KBM-7 (cell line): ENCODE measurements at regions not wholly inside any gene's neighbourhood (a gene's known extent, or its start where the extent isn't known, plus 50 kb on each side); places are given as distances from the start of the nearest gene placed in this dataset.
"Not testable (repeated sequence)": the region's sequence is repeated elsewhere in the genome, so short reads cannot be mapped to it uniquely, and the experiment has no call there.

Experiments used
- DNase-seq: peaks from one replicate; pipeline ENCODE4 v3.0.0-alpha.2; 2015
- in situ Hi-C: fragments of 300-500 bp; cut with MboI; formaldehyde crosslinking; loops from 2 replicates; pipeline ENCODE4 v1.14.3; 2020; ENCODE audit warnings: low sequenced_read_pairs, low pct_unique_long_range_greater_than_20kb, mixed read lengths

DNA sequence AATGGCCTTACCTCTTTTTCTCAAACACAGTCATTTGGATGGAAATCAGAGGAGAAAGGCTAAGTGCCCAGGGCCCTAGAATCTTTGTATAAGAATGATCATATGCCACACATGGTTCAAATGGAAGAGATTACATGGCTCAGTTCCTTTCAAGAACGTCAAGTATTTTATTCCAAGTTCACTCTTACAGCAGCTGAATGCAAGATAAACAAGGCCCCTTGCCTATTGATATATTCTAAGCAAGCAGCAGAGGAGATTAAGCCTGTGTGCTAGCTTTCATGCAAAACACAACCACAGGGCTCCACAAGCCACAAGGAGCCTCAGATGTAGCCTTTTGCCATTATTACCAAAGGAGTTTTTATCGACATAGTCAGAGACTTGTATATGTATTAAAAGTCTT is 55.3 kb upstream of the SLCO6A1 start:
- in situ Hi-C loops, result no loop called here

DNA sequence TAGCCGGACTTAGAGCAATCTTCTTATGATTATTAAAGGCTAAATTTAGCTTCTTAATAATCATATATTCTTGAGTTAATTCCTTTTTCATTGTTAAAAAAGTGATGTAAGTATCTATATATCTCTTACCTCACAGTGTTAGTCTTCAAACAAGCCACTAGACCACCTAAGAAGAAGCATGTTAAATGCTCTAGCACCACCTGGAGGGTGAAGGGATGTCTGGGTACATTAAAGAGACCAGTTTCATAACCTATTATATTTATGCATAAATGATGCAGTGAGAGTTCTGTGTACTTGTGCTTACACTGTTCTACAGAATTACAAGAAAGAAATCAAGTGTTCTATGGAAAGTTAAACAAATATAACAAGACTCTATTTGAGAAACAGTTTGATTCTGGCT is 55.9 kb upstream of the SLCO6A1 start:
- in situ Hi-C loops, result no loop called here
- peak; percentile 41 for DNase-seq

More for the DNA sequence above, 55.3 kb upstream of the SLCO6A1 start:
- DNase-seq, result no peak

DNA sequence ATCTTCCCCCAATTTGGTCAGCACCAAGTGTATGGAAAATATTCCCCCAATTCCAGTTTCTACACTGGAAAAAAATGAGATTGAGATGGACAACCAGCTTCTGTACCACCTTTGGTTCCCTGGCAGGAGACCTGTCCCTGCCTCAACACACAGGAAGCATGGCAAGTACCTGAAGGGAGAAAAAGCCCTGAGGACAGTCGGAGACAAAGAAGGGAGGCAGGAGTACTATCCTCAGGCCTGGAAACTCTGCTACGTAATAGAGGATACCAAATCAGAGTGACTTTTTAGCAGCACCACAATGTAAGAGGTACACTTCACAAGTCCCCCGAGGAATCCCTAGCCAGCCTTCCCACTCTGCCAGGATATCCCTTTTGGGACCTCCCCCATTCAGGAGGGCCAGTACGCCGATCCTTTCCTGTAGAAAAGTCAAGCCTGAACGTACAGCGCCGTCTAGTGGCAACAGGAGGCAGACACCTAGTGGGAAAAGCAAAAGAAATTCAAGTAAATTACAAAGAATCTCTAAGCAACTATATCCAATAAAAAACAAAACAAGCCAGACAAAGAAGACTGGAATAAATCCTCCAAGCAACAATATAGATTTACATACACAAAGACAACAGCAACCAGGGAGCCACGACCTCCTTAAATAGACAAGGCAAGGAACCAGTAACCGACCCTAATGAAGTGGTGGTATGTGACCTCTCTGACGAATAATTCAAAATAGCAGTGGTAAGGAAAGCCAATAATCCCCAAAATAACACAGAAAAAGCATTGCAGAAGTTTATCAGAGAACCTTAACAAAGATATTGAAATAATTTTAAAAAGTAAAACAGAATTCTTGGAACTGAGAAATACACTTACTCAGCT is 63.3 kb upstream of the SLCO6A1 start:
- DNase-seq, result peak; percentile 66
- in situ Hi-C loops, result no loop called here

DNA sequence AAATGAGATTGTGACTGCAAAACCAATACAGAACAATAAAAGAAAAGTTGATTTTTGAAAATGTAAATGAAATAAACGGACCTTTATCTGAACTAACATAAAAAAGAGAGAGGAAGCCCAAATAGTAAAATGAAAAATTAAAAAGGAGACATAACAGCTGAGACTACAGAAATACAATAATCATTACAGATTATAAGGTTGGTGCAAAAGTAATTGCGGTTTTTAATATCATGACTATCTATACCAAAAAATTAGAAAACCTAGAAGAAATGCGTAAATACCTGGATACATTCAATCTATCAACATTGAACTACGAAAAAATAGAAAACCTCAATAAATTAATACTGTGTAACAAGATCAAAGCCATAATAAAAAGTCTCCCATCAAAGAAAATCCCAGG is 71.9 kb upstream of the SLCO6A1 start:
- no peak for DNase-seq
- in situ Hi-C loops, result no loop called here

DNA sequence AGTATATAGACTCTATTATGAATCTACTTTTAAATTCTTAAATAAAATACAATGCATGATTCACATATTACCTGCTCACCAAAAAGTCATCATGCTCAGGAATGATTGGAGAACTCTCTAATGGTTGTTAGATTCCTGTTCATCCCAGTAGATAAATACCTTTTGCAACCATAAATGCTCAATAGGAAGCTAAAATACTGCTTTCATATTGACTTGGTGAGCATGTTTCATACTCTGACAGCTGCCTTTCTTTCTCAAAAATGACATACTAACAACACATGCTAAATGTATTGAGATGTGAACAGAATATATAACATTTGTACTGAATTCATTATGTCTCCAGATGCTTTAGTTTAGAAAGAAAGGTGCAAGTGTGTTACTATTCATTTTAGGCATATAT is 79.6 kb upstream of the SLCO6A1 start:
- no peak for DNase-seq
- in situ Hi-C loops, result no loop called here

DNA sequence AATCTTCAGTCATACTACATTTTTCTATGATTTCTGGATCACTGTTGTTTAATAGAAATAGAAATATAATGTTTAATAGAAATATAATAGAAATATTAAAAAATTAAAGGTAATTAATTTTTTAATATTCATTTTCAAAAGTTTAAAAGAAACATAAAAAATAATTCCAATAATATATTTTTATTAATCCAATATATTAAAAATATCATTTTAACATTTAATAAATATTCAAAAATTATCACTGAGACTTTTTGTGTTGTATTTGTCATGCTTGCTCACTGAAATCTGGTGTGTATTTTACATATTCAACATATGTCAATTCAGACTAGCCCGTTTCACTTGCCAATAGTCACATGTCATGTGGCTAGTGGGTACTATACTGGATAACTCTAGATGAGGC is 80.6 kb upstream of the SLCO6A1 start:
- in situ Hi-C loops, result no loop called here
- no peak for DNase-seq

DNA sequence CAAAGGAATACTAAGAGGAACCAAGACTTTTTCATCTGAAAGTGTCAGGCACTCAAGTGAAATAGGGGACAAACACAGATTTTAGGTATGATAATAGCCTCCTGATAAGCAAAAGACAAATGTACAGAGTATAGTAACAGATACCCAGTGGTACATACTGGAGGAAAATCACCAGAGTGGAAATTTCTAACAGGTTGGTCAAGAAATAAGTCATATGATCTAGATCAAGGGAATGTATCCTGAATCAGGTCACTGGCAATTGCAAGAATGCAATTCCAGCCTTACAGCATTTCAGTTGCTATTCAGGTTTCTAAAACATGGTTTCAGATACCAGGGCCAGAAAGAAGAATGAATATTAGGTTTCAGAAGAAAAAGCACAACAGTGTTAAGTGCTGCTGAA is 82.2 kb upstream of the SLCO6A1 start:
- no peak for DNase-seq
- in situ Hi-C loops, result no loop called here

DNA sequence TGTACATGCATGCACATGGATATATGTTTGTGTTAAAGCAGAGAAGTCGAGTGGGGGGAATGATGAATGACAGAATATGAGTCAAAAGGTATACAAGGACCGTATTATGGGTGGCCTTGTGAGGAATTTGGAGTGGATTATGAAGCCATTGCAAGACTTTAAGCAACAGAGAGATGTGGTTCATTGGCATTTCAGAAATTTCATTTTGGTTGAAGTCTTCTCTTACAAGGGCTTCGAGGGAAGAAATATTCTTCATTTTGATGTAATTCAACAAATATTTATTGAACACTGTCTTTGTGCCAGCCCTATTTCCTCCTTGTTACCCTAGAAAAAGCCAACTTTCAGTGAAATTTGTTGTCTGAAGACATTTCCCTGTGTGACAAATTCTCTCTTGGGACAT is 83.9 kb upstream of the SLCO6A1 start:
- in situ Hi-C loops, result no loop called here
- DNase-seq, result no peak

DNA sequence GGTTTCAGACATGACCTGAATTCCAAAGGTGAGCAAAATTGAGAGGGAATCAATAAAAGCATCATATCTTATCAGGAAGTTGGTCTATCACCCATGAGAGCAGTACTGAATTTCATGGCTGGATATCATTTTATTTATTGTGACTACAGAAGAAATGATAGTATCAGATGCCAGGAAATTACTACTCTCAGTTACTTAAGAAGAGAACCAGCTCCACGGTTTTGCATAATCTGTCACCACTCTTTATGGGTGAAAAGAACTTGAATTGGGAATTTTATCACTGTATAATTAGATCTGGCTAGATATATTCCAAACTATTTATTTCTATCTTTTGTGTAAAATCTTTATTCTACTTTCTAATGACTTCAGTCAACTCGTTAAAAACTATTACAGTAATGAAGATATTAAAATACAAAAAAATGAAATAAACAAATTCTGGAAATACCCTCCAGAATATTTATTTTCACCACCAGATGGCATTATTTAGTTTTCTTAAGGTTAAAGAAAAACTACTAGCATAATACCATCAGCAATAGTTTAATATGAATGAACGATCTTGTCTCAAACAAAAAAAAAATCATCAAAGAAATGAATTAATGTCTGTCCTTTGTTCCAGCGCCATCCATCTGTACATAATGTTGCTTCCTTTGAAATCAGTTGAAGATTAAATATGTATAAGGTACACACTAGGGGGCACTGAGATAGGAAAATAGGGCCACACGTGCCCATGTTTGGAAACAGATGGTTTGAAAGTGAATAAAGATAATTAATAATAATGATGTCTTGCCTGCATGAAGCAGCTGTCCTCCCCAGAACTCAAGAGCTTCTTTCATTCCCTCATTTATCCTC is 84.7 kb upstream of the SLCO6A1 start:
- DNase-seq, result peak; percentile 48
- in situ Hi-C loops, result no loop called here

DNA sequence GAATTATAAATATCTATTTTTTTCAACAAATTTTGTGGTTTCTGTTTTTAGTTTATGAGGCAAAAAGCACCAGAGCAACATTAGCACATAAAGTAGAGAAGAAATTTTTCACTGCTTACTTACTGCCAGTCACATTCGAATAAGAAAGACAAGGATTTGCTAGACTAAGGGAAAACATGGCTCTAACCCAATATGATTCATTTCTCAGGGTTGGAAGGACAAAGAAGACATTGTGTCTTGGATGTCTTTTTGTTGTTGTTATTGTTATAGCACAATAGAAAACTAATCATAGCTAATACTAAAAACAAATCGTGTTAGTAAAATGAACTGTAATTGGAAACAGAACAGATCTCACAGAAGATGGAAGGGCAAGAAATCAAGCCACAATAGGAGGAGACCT is 90.9 kb upstream of the SLCO6A1 start:
- in situ Hi-C loops, result no loop called here
- DNase-seq, result no peak

DNA sequence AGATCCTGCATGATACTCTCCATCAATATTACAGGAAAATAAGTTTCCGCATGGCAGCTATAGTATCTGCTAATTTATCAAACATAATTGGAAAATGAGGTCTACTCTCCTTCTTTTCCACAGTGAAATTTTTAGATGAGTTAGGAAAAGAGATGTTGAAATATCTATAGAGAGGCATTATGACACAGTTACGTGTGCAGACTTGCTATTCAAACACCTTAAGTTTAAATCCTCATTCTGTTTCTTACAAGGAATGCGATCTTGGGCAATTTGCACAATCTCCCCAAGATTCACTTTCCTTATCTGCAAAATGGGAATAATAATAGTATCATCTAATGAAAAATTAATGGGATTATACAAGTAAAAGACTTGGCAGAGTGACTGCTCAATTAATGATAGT is 91.7 kb upstream of the SLCO6A1 start:
- in situ Hi-C loops, result no loop called here

DNA sequence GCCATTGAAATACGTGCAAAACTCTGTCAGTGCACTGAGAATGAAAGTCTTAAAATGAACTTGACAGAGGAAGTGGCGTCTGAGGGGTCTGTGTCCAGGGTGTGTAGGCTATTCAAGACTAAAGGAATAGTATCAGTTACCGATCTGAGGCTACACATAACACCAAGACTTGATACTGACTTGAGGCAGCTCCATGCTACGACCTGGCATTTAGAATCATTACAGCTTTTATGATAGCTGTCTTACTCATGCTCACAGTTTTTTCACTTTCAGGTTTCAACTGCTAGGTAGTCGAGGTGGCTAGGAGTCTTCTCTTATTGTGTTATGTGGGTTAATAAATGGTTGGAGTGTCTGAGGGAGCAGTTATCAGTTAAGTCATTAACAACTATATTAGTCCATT is 92.8 kb upstream of the SLCO6A1 start:
- in situ Hi-C loops, result no loop called here
- no peak for DNase-seq

More for the DNA sequence above, 91.7 kb upstream of the SLCO6A1 start:
- DNase-seq, result no peak

DNA sequence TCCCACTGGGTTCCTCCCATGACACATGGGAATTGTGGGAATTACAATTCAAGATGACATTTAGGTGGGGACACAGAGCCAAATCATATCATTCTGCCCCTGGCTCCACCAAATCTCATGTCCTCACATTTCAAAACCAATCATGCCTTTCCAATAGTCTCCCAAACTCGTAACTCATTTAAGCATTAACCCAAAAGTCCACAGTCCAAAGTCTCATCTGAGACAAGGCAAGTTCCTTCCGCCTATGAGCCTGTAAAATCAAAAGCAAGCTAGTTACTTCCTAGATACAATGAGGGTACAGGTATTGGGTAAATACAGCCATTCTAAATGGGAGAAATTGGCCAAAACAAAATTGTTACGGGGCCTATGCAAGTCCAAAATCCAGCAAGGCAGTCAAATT is 93.8 kb upstream of the SLCO6A1 start:
- DNase-seq, in situ Hi-C loops: not testable (repeated sequence)

DNA sequence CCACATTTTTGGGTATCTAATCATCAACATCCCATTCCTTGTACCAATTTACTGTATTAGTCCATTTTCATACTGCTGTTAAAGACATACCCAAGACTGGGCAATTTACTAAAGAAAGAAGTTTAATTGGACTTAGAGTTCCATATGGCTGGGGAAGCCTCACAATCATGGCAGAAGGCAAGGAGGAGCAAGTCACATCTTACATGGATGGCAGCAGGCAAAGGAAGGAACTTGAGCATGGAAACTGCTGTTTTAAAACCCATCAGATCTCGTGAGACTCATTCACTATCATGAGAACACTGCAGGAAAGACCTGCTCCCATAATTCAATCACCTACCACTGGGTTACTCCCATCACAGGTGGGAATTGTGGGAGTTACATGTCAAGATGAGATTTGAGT is 95.4 kb upstream of the SLCO6A1 start:
- DNase-seq, result no peak
- in situ Hi-C loops, result no loop called here

DNA sequence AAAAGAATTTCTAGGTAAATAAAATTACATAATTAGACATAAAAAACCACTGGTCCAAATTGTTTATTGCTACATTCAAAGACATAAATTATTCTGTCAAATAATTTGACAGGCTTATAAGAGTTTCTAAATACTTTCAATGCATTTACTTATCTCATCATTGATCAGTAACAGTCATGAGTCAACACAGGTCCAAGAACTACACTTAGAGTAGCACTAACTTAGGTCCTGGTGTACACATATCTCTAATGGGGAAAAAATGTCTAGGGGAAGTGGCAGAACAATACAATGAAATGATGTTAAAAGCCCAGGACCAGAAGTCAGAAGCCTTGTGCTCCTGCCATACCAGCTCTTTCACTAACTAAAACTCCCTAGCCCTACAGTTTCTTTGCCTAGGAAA is 96.5 kb upstream of the SLCO6A1 start:
- in situ Hi-C loops, result no loop called here
- DNase-seq, result no peak

DNA sequence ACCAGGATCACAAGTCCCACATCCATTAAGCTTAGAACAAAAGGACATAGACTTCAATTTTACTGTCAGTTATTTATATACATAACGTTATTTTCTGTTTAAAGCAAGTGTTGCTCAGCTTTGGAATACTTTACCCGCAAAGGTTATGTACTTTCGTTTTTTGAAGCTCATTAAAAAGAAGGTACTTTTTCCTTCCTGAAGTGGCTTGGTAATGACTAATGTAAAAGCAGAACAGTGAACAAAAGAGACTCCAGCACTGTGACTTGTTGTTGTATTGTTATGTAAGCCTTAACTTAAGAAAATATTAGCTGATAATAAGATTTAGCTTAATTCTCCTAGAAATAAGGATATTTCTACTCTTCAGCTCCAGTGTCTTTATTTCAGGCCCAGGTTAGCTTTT is 97.3 kb upstream of the SLCO6A1 start:
- in situ Hi-C loops, result no loop called here
- peak; percentile 11 for DNase-seq

DNA sequence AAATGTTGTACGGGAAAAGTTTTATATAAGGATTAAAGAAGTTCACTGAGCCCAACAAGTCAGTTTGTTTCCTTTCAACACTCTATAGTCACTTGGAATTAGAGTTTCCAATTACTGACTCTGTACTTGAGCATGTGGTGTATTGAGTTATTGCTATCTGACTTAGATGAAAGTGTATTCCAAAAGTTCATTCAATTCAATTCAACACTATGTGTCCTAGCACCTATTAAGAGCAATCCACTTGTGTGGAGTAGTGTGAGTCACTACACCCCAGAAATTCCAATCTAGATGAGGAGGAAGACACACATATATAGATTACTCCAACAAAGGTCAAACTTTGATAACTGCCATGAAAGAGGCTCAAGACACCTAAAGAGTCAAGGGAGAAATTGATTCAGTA is 98.2 kb upstream of the SLCO6A1 start:
- no peak for DNase-seq
- in situ Hi-C loops, result no loop called here

DNA sequence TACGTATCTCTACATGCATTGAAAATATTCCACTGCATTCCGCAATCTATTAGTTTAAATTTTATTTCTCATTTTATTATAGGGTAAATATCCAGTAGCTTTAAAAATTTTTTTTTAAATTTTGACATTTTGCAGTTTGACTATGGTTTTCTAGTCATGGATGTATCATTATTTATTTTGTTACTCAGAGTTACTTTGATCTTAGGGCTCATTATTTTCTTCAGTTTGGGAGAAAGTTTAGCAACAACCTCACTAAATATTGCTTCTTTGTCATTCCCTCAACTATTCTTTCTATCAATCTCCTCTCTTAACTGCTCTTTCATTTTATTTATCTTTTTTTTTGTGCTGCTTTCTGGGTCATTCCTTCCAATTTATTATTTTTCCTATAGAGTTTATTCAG is 100.5 kb upstream of the SLCO6A1 start:
- in situ Hi-C loops, result no loop called here

DNA sequence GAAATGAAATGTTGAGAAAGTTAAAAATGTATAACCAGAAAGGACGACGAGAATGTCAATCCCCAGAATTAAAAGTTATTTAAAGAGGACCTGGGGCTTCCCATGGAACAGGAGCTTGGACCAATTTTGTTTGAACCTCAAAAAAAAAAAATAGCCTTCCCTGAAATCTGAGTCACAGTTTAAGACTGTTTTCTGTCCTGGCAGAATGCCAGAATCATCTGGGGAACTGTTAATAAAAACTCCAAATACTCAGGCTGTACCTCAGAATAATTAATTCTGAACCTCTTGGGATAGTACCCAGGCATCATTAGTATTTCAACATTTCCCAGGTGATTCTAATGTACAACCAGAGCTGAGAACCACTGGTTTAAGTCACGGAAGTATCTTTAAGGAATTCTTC is 102.2 kb upstream of the SLCO6A1 start:
- no peak for DNase-seq
- in situ Hi-C loops, result no loop called here

More for the DNA sequence above, 100.5 kb upstream of the SLCO6A1 start:
- no peak for DNase-seq

DNA sequence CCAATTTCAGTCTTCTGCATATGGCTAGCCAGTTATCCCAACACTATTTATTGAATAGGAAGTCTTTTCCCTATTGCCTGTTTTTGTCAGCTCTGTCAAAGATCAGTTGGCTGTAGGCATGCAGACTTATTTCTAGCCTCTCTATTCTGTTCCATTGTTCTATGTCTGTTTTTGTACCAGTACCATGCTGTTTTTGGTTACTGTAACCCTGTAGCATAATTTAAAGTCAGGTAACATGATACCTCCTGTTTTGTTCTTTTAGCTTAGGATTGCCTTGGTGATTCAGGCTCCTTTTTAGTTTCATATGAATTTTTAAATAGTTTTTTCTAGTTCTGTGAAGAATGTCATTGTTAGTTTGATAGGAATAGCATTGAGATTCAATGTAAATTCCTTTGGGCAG is 104.9 kb upstream of the SLCO6A1 start:
- in situ Hi-C loops, result no loop called here
- DNase-seq, result no peak
